Liver (tissue), 8 donors: ENCODE measurements at regions not wholly inside any gene's neighbourhood (a gene's known extent, or its start where the extent isn't known, plus 50 kb on each side); places are given as distances from the start of the nearest gene placed in this dataset.

Experiments
- DNase-seq: peaks from one replicate; pipeline ENCODE4 v3.0.0-alpha.2; 2017; ENCODE audit warnings: low spot score
- H3K27ac ChIP-seq, 2 donors: one replicate each; pipeline ENCODE4 v1.7.0; 2013; ENCODE audit warnings: inconsistent platforms in 2 of 2, low read length in 2 of 2, control low read depth in 1 of 2, low read depth in 1 of 2, mild to moderate bottlenecking in 1 of 2
- H3K27me3 ChIP-seq, 4 donors: one replicate each; pipeline versions ENCODE4 v1.6.1 to v1.7.0; 2013; ENCODE audit warnings: low read length in 3 of 4, inconsistent platforms in 1 of 4, mild to moderate bottlenecking in 1 of 4, moderate library complexity in 1 of 4; ENCODE audit not compliant: control insufficient read depth in 4 of 4, insufficient read depth in 4 of 4
- H3K36me3 ChIP-seq, 4 donors: one replicate each; pipeline versions ENCODE4 v1.6.1 to v1.7.0; 2013; ENCODE audit warnings: low read length in 3 of 4, mild to moderate bottlenecking in 3 of 4, low read depth in 1 of 4, moderate library complexity in 1 of 4; ENCODE audit not compliant: control insufficient read depth in 4 of 4, insufficient read depth in 3 of 4
- H3K4me1 ChIP-seq, 4 donors: one replicate each; pipeline versions ENCODE4 v1.6.1 to v1.7.0; 2013; ENCODE audit warnings: low read length in 3 of 4, mild to moderate bottlenecking in 3 of 4, moderate library complexity in 1 of 4; ENCODE audit not compliant: control insufficient read depth in 4 of 4, insufficient read depth in 4 of 4
- H3K4me3 ChIP-seq, 3 donors: one replicate each; pipeline versions ENCODE4 v1.6.1 to v1.7.0; 2013; ENCODE audit warnings: low read length in 3 of 3, control low read depth in 1 of 3, low read depth in 1 of 3, mild to moderate bottlenecking in 1 of 3
- H3K9ac ChIP-seq, 2 donors: one replicate each; pipeline ENCODE4 v1.7.0; 2013; ENCODE audit warnings: low read length in 2 of 2, mild to moderate bottlenecking in 2 of 2, moderate library complexity in 2 of 2, control low read depth in 1 of 2, low read depth in 1 of 2
- H3K9me3 ChIP-seq, 4 donors: one replicate each; pipeline versions ENCODE4 v1.6.1 to v1.7.0; 2013; ENCODE audit warnings: low read length in 3 of 4; ENCODE audit not compliant: control insufficient read depth in 4 of 4
- EGR1 ChIP-seq, 2 donors: IDR thresholded peaks; 2 replicates each; pipeline ENCODE4 v1.6.1; 2016 to 2018; ENCODE audit warnings: antibody characterized with exemption in 2 of 2, low read depth in 2 of 2
- FOXA1 ChIP-seq: IDR thresholded peaks from 2 replicates; pipeline ENCODE4 v1.6.1; 2016; ENCODE audit warnings: antibody characterized with exemption
- FOXA2 ChIP-seq: IDR thresholded peaks from 2 replicates; pipeline ENCODE4 v1.6.1; 2016; ENCODE audit warnings: antibody characterized with exemption
- GABPA ChIP-seq, 2 donors: IDR thresholded peaks in 1 of 2; conservative IDR thresholded peaks in 1 of 2; 2 replicates each; pipeline ENCODE4 v1.6.1; 2016; ENCODE audit warnings: antibody characterized with exemption in 2 of 2, mild to moderate bottlenecking in 1 of 2, moderate library complexity in 1 of 2
- HNF4A ChIP-seq, 2 donors: conservative IDR thresholded peaks; 2 replicates each; pipeline ENCODE4 v1.6.1; 2016; ENCODE audit warnings: antibody characterized with exemption in 2 of 2, mild to moderate bottlenecking in 2 of 2
- HNF4G ChIP-seq: IDR thresholded peaks from 2 replicates; pipeline ENCODE4 v1.6.1; 2016; ENCODE audit warnings: antibody characterized with exemption
- JUND ChIP-seq, 2 donors: IDR thresholded peaks; 2 replicates each; pipeline ENCODE4 v1.6.1; 2016; ENCODE audit warnings: antibody characterized with exemption in 2 of 2
- NR2F2 ChIP-seq: IDR thresholded peaks from 2 replicates; pipeline ENCODE4 v1.6.1; 2016; ENCODE audit warnings: antibody characterized with exemption
- RAD21 ChIP-seq, 2 donors: IDR thresholded peaks; 2 replicates each; pipeline ENCODE4 v1.6.1; 2016; ENCODE audit warnings: antibody characterized with exemption in 2 of 2, mild to moderate bottlenecking in 2 of 2
- RXRA ChIP-seq, 2 donors: IDR thresholded peaks; 2 replicates each; pipeline ENCODE4 v1.6.1; 2017 to 2018; ENCODE audit warnings: antibody characterized with exemption in 2 of 2, mild to moderate bottlenecking in 1 of 2
- SP1 ChIP-seq: IDR thresholded peaks from 2 replicates; pipeline ENCODE4 v1.6.1; 2018; ENCODE audit warnings: antibody characterized with exemption, mild to moderate bottlenecking
- TAF1 ChIP-seq: conservative IDR thresholded peaks from 2 replicates; pipeline ENCODE4 v1.6.1; 2016; ENCODE audit warnings: antibody characterized with exemption, mild to moderate bottlenecking
- YY1 ChIP-seq: IDR thresholded peaks from 2 replicates; pipeline ENCODE4 v1.6.1; 2016; ENCODE audit warnings: antibody characterized with exemption, mild to moderate bottlenecking
- WGBS: extraction: QIAGEN DNeasy Blood & Tissue Kit; methylation state at CpG from one replicate; pipeline ENCODE4 v1.1.7; 2013; 5-methylcytosine and 5-hydroxymethylcytosine counted together
- TF ChIP-seq, protein P1 (sequence below): IDR thresholded peaks from 2 replicates; pipeline ENCODE4 v1.6.1; 2016; ENCODE audit warnings: antibody characterized with exemption
- TF ChIP-seq, protein P2 (sequence below): IDR thresholded peaks from 2 replicates; pipeline ENCODE4 v1.6.1; 2016; ENCODE audit warnings: antibody characterized with exemption, mild to moderate bottlenecking
- TF ChIP-seq, protein P3 (sequence below): fragments of 150-350 bp; IDR thresholded peaks from 2 replicates; pipeline ENCODE4 v1.5.1; 2017; ENCODE audit warnings: improper control_type of control experiment, low read depth, low read length; ENCODE audit not compliant: missing input control
- TF ChIP-seq, protein P4 (sequence below): IDR thresholded peaks from 2 replicates; pipeline ENCODE4 v1.6.1; 2016; ENCODE audit warnings: antibody characterized with exemption
- TF ChIP-seq, protein P5 (sequence below): IDR thresholded peaks from 2 replicates; pipeline ENCODE4 v1.6.1; 2016; ENCODE audit warnings: antibody characterized with exemption
- donor health status: healthy.
- donor health status: healthy.
- donor health status: healthy.
- donor health status: healthy.
- donor health status: healthy.

DNA sequence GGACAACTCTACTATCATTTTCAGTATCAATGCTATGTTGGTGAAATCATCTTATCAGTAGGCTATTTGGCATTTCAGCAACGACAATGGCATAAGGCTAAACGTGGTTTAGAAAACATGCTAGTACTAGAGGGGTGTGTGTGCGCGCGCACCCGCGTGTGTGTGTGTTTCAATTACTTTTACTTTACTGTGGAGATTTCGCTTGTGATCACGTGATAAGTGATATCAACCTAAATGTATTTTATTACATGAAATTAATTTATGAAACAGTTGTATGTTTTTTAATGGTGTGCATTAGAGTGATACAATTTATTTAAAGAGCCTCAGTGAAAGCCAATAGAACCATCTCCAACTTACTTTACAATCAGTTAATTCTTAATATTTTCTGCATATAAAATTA is 587.9 kb upstream of the ITGA1 start:
- no peaks in the 10 kb centered on the region for H3K27me3 ChIP-seq
- no peaks in the 10 kb centered on the region for H3K36me3 ChIP-seq
- TF ChIP-seq, protein P1, sequence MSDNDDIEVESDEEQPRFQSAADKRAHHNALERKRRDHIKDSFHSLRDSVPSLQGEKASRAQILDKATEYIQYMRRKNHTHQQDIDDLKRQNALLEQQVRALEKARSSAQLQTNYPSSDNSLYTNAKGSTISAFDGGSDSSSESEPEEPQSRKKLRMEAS = no peak
- TF ChIP-seq SP1 (no peak), TAF1 (no peak), FOXA1 (no peak), JUND (IDR thresholded peaks at IDR 0.05) (no peak), RAD21 (IDR thresholded peaks at IDR 0.05) (no peak), HNF4G (no peak), YY1 (no peak), EGR1 (IDR thresholded peaks at IDR 0.05; ENCODE audit: low read depth in 2 of 2) (no peak), RXRA (IDR thresholded peaks at IDR 0.05) (no peak), HNF4A (conservative IDR thresholded peaks at IDR 0.05) (no peak), GABPA (IDR thresholded peaks at IDR 0.05 in 1 of 2, conservative IDR thresholded peaks at IDR 0.05 in 1 of 2) (no peak), NR2F2 (no peak)
- TF ChIP-seq, protein P2, sequence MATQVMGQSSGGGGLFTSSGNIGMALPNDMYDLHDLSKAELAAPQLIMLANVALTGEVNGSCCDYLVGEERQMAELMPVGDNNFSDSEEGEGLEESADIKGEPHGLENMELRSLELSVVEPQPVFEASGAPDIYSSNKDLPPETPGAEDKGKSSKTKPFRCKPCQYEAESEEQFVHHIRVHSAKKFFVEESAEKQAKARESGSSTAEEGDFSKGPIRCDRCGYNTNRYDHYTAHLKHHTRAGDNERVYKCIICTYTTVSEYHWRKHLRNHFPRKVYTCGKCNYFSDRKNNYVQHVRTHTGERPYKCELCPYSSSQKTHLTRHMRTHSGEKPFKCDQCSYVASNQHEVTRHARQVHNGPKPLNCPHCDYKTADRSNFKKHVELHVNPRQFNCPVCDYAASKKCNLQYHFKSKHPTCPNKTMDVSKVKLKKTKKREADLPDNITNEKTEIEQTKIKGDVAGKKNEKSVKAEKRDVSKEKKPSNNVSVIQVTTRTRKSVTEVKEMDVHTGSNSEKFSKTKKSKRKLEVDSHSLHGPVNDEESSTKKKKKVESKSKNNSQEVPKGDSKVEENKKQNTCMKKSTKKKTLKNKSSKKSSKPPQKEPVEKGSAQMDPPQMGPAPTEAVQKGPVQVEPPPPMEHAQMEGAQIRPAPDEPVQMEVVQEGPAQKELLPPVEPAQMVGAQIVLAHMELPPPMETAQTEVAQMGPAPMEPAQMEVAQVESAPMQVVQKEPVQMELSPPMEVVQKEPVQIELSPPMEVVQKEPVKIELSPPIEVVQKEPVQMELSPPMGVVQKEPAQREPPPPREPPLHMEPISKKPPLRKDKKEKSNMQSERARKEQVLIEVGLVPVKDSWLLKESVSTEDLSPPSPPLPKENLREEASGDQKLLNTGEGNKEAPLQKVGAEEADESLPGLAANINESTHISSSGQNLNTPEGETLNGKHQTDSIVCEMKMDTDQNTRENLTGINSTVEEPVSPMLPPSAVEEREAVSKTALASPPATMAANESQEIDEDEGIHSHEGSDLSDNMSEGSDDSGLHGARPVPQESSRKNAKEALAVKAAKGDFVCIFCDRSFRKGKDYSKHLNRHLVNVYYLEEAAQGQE = no peak
- TF ChIP-seq, protein P3, sequence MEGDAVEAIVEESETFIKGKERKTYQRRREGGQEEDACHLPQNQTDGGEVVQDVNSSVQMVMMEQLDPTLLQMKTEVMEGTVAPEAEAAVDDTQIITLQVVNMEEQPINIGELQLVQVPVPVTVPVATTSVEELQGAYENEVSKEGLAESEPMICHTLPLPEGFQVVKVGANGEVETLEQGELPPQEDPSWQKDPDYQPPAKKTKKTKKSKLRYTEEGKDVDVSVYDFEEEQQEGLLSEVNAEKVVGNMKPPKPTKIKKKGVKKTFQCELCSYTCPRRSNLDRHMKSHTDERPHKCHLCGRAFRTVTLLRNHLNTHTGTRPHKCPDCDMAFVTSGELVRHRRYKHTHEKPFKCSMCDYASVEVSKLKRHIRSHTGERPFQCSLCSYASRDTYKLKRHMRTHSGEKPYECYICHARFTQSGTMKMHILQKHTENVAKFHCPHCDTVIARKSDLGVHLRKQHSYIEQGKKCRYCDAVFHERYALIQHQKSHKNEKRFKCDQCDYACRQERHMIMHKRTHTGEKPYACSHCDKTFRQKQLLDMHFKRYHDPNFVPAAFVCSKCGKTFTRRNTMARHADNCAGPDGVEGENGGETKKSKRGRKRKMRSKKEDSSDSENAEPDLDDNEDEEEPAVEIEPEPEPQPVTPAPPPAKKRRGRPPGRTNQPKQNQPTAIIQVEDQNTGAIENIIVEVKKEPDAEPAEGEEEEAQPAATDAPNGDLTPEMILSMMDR = no peak
- TF ChIP-seq, protein P4, sequence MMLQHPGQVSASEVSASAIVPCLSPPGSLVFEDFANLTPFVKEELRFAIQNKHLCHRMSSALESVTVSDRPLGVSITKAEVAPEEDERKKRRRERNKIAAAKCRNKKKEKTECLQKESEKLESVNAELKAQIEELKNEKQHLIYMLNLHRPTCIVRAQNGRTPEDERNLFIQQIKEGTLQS = no peak
- TF ChIP-seq, protein P5, sequence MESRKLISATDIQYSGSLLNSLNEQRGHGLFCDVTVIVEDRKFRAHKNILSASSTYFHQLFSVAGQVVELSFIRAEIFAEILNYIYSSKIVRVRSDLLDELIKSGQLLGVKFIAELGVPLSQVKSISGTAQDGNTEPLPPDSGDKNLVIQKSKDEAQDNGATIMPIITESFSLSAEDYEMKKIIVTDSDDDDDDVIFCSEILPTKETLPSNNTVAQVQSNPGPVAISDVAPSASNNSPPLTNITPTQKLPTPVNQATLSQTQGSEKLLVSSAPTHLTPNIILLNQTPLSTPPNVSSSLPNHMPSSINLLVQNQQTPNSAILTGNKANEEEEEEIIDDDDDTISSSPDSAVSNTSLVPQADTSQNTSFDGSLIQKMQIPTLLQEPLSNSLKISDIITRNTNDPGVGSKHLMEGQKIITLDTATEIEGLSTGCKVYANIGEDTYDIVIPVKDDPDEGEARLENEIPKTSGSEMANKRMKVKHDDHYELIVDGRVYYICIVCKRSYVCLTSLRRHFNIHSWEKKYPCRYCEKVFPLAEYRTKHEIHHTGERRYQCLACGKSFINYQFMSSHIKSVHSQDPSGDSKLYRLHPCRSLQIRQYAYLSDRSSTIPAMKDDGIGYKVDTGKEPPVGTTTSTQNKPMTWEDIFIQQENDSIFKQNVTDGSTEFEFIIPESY = no peak
- WGBS = 91% methylated on average over 9 of the region's 9 CpGs
- H3K4me1 ChIP-seq = no peaks in the 10 kb centered on the region
- no peak overlapping the region for H3K4me3 ChIP-seq
- no peak for DNase-seq
- H3K9me3 ChIP-seq = no peaks in the 10 kb centered on the region
- H3K27ac ChIP-seq = no peak overlapping the region
- no peak overlapping the region for H3K9ac ChIP-seq

DNA sequence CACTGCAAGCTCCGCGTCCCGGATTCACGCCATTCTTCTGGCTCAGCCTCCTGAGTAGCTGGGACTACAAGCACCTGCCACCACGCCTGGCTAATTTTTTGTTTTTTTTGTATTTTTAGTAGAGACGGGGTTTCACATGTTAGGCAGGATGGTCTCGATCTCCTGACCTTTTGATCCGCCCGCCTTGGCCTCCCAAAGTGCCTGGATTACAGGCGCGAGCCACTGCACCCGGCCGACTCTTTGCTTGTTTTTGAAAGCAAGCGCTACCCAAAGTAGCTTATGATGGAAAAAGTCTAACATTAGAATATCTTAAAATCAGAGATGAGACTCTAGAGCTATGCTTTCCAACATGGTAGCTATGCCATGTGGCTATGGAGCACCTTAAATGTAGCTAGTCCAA is 585.5 kb upstream of the ITGA1 start:
- no peaks in the 10 kb centered on the region for H3K27me3 ChIP-seq
- H3K4me3 ChIP-seq = no peak overlapping the region
- DNase-seq = no peak
- no peak overlapping the region for H3K9ac ChIP-seq
- no peaks in the 10 kb centered on the region for H3K36me3 ChIP-seq
- H3K27ac ChIP-seq = no peak overlapping the region
- TF ChIP-seq SP1 (no peak), HNF4G (no peak), FOXA2 (no peak), FOXA1 (no peak), HNF4A (conservative IDR thresholded peaks at IDR 0.05) (no peak), NR2F2 (no peak), JUND (IDR thresholded peaks at IDR 0.05) (no peak), YY1 (no peak)
- TF ChIP-seq, protein P4 = no peak
- TF ChIP-seq, protein P1 = no peak
- TF ChIP-seq, protein P2 = no peak
- H3K4me1 ChIP-seq = no peaks in the 10 kb centered on the region
- no peaks in the 10 kb centered on the region for H3K9me3 ChIP-seq
- 97% methylated on average over 14 of the region's 14 CpGs for WGBS
